ENCODE measurements at regions not wholly inside any gene's neighbourhood (a gene's known extent, or its start where the extent isn't known, plus 50 kb on each side); places are given as distances from the start of the nearest gene placed in this dataset.

DNA sequence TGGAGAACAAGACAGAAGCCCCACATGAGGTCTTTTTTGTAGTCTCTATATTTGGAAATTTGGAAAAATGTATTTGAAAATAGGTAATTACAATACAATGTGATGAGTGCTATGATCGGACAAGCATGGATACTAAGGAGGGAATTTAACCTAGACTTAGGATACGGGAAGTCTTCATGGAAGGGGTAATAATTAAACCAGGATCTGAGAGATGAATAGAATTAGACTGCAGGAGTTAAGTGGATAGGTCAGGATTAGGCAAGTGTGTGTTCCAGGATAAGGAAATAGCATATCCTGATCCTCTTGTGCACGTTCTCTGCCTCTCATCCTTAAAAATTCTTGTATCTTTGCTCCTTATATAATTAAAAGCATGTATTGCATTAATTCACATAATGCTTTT lies 223.3 kb upstream of the PRICKLE1 start:
- no peak overlapping the region for H3K4me3 ChIP-seq (ENCODE audit: low read depth in 1 of 3, low read length in 3 of 3)
- 55% methylated on average over 3 of the region's 3 CpGs for WGBS
- H3K9me3 ChIP-seq (ENCODE audit: control insufficient read depth in 4 of 4, low read length in 3 of 4) = no peaks in the 10 kb centered on the region
- no peak overlapping the region for H3K9ac ChIP-seq (ENCODE audit: low read depth in 1 of 2, low read length in 2 of 2)
- no peaks in the 10 kb centered on the region for H3K36me3 ChIP-seq (ENCODE audit: control insufficient read depth in 4 of 4, insufficient read depth in 3 of 4, low read depth in 1 of 4, low read length in 3 of 4)
- TF ChIP-seq RXRA (IDR thresholded peaks at IDR 0.05) (no peak), JUND (IDR thresholded peaks at IDR 0.05) (no peak), FOXA2 (IDR thresholded peaks at IDR 0.05) (no peak), RAD21 (IDR thresholded peaks at IDR 0.05) (no peak)
- TF ChIP-seq, protein P1, sequence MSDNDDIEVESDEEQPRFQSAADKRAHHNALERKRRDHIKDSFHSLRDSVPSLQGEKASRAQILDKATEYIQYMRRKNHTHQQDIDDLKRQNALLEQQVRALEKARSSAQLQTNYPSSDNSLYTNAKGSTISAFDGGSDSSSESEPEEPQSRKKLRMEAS (IDR thresholded peaks at IDR 0.05) = no peak
- TF ChIP-seq, protein P2, sequence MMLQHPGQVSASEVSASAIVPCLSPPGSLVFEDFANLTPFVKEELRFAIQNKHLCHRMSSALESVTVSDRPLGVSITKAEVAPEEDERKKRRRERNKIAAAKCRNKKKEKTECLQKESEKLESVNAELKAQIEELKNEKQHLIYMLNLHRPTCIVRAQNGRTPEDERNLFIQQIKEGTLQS (IDR thresholded peaks at IDR 0.05) = no peak
- TF ChIP-seq, protein P3, sequence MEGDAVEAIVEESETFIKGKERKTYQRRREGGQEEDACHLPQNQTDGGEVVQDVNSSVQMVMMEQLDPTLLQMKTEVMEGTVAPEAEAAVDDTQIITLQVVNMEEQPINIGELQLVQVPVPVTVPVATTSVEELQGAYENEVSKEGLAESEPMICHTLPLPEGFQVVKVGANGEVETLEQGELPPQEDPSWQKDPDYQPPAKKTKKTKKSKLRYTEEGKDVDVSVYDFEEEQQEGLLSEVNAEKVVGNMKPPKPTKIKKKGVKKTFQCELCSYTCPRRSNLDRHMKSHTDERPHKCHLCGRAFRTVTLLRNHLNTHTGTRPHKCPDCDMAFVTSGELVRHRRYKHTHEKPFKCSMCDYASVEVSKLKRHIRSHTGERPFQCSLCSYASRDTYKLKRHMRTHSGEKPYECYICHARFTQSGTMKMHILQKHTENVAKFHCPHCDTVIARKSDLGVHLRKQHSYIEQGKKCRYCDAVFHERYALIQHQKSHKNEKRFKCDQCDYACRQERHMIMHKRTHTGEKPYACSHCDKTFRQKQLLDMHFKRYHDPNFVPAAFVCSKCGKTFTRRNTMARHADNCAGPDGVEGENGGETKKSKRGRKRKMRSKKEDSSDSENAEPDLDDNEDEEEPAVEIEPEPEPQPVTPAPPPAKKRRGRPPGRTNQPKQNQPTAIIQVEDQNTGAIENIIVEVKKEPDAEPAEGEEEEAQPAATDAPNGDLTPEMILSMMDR (IDR thresholded peaks at IDR 0.05; ENCODE audit: low read depth, low read length, missing input control) = no peak
- DNase-seq (ENCODE audit: low spot score) = no peak
- no peaks in the 10 kb centered on the region for H3K4me1 ChIP-seq (ENCODE audit: control insufficient read depth in 4 of 4, insufficient read depth in 4 of 4, low read length in 3 of 4)
- H3K27me3 ChIP-seq (ENCODE audit: control insufficient read depth in 4 of 4, insufficient read depth in 4 of 4, low read length in 3 of 4) = no peaks in the 10 kb centered on the region
- H3K27ac ChIP-seq (ENCODE audit: low read depth in 1 of 2, low read length in 2 of 2) = no peak overlapping the region

DNA sequence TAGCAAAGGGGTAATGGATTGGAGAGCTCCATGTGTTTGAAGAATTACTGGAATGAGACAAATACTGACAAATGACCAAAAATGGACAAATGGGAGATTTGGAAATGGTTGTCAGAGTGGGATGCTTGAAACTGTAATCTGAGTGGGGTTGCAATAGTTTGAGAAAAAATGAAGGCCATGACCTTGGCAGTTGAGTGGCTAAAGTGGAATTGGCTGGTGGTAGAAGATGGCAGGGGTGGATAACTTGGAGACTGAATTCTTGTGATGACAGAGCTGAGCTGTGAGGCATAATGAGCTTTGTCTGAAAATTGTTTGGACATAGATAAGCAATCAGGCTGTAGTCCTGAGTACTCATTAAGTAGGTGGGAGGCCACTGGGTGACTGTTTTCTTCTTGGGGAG lies 222.5 kb upstream of the PRICKLE1 start:
- no peak for DNase-seq (ENCODE audit: low spot score)
- Histone ChIP-seq H3K9me3 (ENCODE audit: control insufficient read depth in 4 of 4, low read length in 3 of 4) (no peaks in the 10 kb centered on the region), H3K36me3 (ENCODE audit: control insufficient read depth in 4 of 4, insufficient read depth in 3 of 4, low read depth in 1 of 4, low read length in 3 of 4) (no peaks in the 10 kb centered on the region), H3K9ac (ENCODE audit: low read depth in 1 of 2, low read length in 2 of 2) (no peak overlapping the region), H3K4me1 (ENCODE audit: control insufficient read depth in 4 of 4, insufficient read depth in 4 of 4, low read length in 3 of 4) (no peaks in the 10 kb centered on the region), H3K27ac (ENCODE audit: low read depth in 1 of 2, low read length in 2 of 2) (no peak overlapping the region), H3K27me3 (ENCODE audit: control insufficient read depth in 4 of 4, insufficient read depth in 4 of 4, low read length in 3 of 4) (peaks cover 0 to 2% (median 0%) of the 10 kb centered on the region in 4 donors), H3K4me3 (ENCODE audit: low read depth in 1 of 3, low read length in 3 of 3) (no peak overlapping the region)
- TF ChIP-seq FOXA2 (IDR thresholded peaks at IDR 0.05) (no peak), JUND (IDR thresholded peaks at IDR 0.05) (no peak), SP1 (IDR thresholded peaks at IDR 0.05) (no peak), EGR1 (IDR thresholded peaks at IDR 0.05; ENCODE audit: low read depth in 2 of 2) (no peak), NR2F2 (IDR thresholded peaks at IDR 0.05) (no peak)
- TF ChIP-seq, protein P3 (IDR thresholded peaks at IDR 0.05; ENCODE audit: low read depth, low read length, missing input control) = no peak
- TF ChIP-seq, protein P1 (IDR thresholded peaks at IDR 0.05) = no peak

DNA sequence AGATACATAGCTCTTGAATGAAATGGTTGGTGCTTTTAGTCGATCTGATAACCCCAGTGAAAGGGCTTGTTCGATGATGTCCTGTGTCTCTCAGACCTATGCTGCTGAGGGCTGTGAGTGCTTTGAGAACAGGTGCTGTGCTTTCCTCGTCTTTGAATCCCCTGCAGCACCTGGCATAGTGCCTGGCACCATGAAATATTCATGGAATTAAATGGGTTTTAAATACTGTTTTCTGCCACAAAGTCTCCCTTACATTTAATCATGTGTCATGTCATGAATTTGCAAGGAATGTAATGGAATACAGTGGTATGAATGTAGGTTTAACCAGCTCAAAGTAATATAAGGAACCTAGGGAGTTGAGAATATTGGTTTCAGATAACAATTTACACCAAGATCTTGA lies 220.5 kb upstream of the PRICKLE1 start:
- no peak overlapping the region for H3K9ac ChIP-seq (ENCODE audit: low read depth in 1 of 2, low read length in 2 of 2)
- no peaks in the 10 kb centered on the region for H3K4me1 ChIP-seq (ENCODE audit: control insufficient read depth in 4 of 4, insufficient read depth in 4 of 4, low read length in 3 of 4)
- TF ChIP-seq, protein P3 (IDR thresholded peaks at IDR 0.05; ENCODE audit: low read depth, low read length, missing input control) = no peak
- H3K36me3 ChIP-seq (ENCODE audit: control insufficient read depth in 4 of 4, insufficient read depth in 3 of 4, low read depth in 1 of 4, low read length in 3 of 4) = no peaks in the 10 kb centered on the region
- H3K4me3 ChIP-seq (ENCODE audit: low read depth in 1 of 3, low read length in 3 of 3) = no peak overlapping the region
- 39% methylated on average over 3 of the region's 3 CpGs for WGBS
- DNase-seq (ENCODE audit: low spot score) = no peak
- H3K9me3 ChIP-seq (ENCODE audit: control insufficient read depth in 4 of 4, low read length in 3 of 4) = no peaks in the 10 kb centered on the region
- H3K27me3 ChIP-seq (ENCODE audit: control insufficient read depth in 4 of 4, insufficient read depth in 4 of 4, low read length in 3 of 4) = peaks cover 0 to 2% (median 0%) of the 10 kb centered on the region in 4 donors
- H3K27ac ChIP-seq (ENCODE audit: low read depth in 1 of 2, low read length in 2 of 2) = no peak overlapping the region

Measured in liver (tissue), 8 donors.